H9 (cell line): ENCODE measurements at regions not wholly inside any gene's neighbourhood (a gene's known extent, or its start where the extent isn't known, plus 50 kb on each side); places are given as distances from the start of the nearest gene placed in this dataset.

Experiments used
- DNase-seq: peaks from one replicate; pipeline ENCODE4 v3.0.0-alpha.2; 2017
- H2AFZ ChIP-seq: one replicate; pipeline ENCODE4 v1.6.1; 2013; ENCODE audit warnings: mild to moderate bottlenecking, low read length, control low read depth, moderate library complexity
- H2AK5ac ChIP-seq: 2 replicates; pipeline ENCODE4 v1.6.1; 2013; ENCODE audit warnings: low read length, control low read depth, mixed read lengths; ENCODE audit not compliant: insufficient read length
- H2BK120ac ChIP-seq: one replicate; pipeline ENCODE4 v1.6.1; 2013; ENCODE audit warnings: low read depth, mild to moderate bottlenecking, low read length, control low read depth, inconsistent platforms; ENCODE audit not compliant: poor library complexity, severe bottlenecking
- H2BK12ac ChIP-seq: 2 replicates; pipeline ENCODE4 v1.6.1; 2013; ENCODE audit warnings: low read length, control low read depth, mixed read lengths, low read depth; ENCODE audit not compliant: insufficient read length
- H2BK15ac ChIP-seq: 2 replicates; pipeline ENCODE4 v1.6.1; 2013; ENCODE audit warnings: low read depth, low read length, control low read depth
- H2BK20ac ChIP-seq: one replicate; pipeline ENCODE4 v1.6.1; 2013; ENCODE audit warnings: low read depth, mild to moderate bottlenecking, low read length, control low read depth, inconsistent platforms; ENCODE audit not compliant: poor library complexity, severe bottlenecking
- H2BK5ac ChIP-seq: 2 replicates; pipeline ENCODE4 v1.6.1; 2013; ENCODE audit warnings: low read length, control low read depth, mixed read lengths; ENCODE audit not compliant: insufficient read length
- H3K14ac ChIP-seq: 2 replicates; pipeline ENCODE4 v1.6.1; 2013; ENCODE audit warnings: low read length, control low read depth; ENCODE audit not compliant: insufficient read depth
- H3K18ac ChIP-seq: 2 replicates; pipeline ENCODE4 v1.6.1; 2013; ENCODE audit warnings: low read depth, mild to moderate bottlenecking, mixed read lengths, low read length, control low read depth; ENCODE audit not compliant: insufficient read length
- H3K23ac ChIP-seq: 2 replicates; pipeline ENCODE4 v1.6.1; 2013; ENCODE audit warnings: low read length, control low read depth, mixed read lengths, low read depth; ENCODE audit not compliant: insufficient read length
- H3K23me2 ChIP-seq: 2 replicates; pipeline ENCODE4 v1.6.1; 2013; ENCODE audit warnings: low read depth, mild to moderate bottlenecking, mixed read lengths, low read length, control low read depth; ENCODE audit not compliant: insufficient read length, poor library complexity, severe bottlenecking
- H3K27ac ChIP-seq: 2 replicates; pipeline ENCODE4 v1.5.1; 2013; ENCODE audit warnings: low read length, control low read depth, mixed read lengths, low read depth; ENCODE audit not compliant: insufficient read length
- H3K27me3 ChIP-seq: 2 replicates; pipeline ENCODE4 v1.6.1; 2013; ENCODE audit warnings: low read length, control low read depth, inconsistent platforms; ENCODE audit not compliant: insufficient read depth
- H3K4ac ChIP-seq: 2 replicates; pipeline ENCODE4 v1.6.1; 2013; ENCODE audit warnings: low read depth, mild to moderate bottlenecking, control low read depth, inconsistent platforms, low read length, moderate library complexity
- H3K4me1 ChIP-seq: 2 replicates; pipeline ENCODE4 v1.6.1; 2013; ENCODE audit warnings: low read length, control low read depth, inconsistent platforms; ENCODE audit not compliant: insufficient read depth
- H3K4me2 ChIP-seq: 2 replicates; pipeline ENCODE4 v1.6.1; 2013; ENCODE audit warnings: low read length, control low read depth, mixed read lengths; ENCODE audit not compliant: insufficient read length, insufficient read depth
- H3K56ac ChIP-seq: 2 replicates; pipeline ENCODE4 v1.6.1; 2013; ENCODE audit warnings: low read depth, mild to moderate bottlenecking, mixed read lengths, low read length, control low read depth; ENCODE audit not compliant: insufficient read length
- H3K79me1 ChIP-seq: 2 replicates; pipeline ENCODE4 v1.6.1; 2013; ENCODE audit warnings: low read depth, mild to moderate bottlenecking, moderate library complexity, low read length, control low read depth, inconsistent platforms; ENCODE audit not compliant: insufficient read depth, poor library complexity, severe bottlenecking
- H3K79me2 ChIP-seq: 2 replicates; pipeline ENCODE4 v1.6.1; 2013; ENCODE audit warnings: low read length, control low read depth, inconsistent platforms; ENCODE audit not compliant: insufficient read depth
- H3K9ac ChIP-seq: 2 replicates; pipeline ENCODE4 v1.6.1; 2013; ENCODE audit warnings: low read length, control low read depth, mixed read lengths; ENCODE audit not compliant: insufficient read length; ENCODE audit errors: extremely low read depth
- H3K9me3 ChIP-seq: one replicate; pipeline ENCODE4 v1.6.1; 2013; ENCODE audit warnings: low read depth, low read length, inconsistent platforms; ENCODE audit not compliant: control insufficient read depth
- H3T11ph ChIP-seq: one replicate; pipeline ENCODE4 v1.6.1; 2013; ENCODE audit warnings: mild to moderate bottlenecking, low read length, control low read depth, inconsistent platforms
- H4K20me1 ChIP-seq: one replicate; pipeline ENCODE4 v1.6.1; 2013; ENCODE audit not compliant: control insufficient read depth, insufficient read length, insufficient read depth
- H4K5ac ChIP-seq: 2 replicates; pipeline ENCODE4 v1.6.1; 2013; ENCODE audit warnings: low read depth, mild to moderate bottlenecking, mixed read lengths, low read length, control low read depth; ENCODE audit not compliant: insufficient read length
- H4K8ac ChIP-seq: replicated peaks from 2 replicates; pipeline ENCODE4 v1.6.1; 2013; ENCODE audit warnings: low read length, control low read depth, mixed read lengths, low read depth; ENCODE audit not compliant: insufficient read length
- H4K91ac ChIP-seq: 2 replicates; pipeline ENCODE4 v1.6.1; 2013; ENCODE audit warnings: low read depth, mild to moderate bottlenecking, moderate library complexity, mixed read lengths, low read length, control low read depth; ENCODE audit not compliant: insufficient read length
- H3K27ac Mint-ChIP-seq, 3 experiments: 2 replicates in 2 of 3; 3 replicates in 1 of 3; pipeline ENCODE4 v1.8.0; 2020 to 2021; ENCODE audit warnings: mixed read lengths in 3 of 3, mild to moderate bottlenecking in 1 of 3, moderate library complexity in 1 of 3
- H3K27me3 Mint-ChIP-seq: 2 replicates; pipeline ENCODE4 v1.8.0; 2021; ENCODE audit warnings: low read depth, mild to moderate bottlenecking, moderate library complexity, mixed read lengths
- H3K36me3 Mint-ChIP-seq, 3 experiments: 2 replicates in 2 of 3; 3 replicates in 1 of 3; pipeline ENCODE4 v1.8.0; 2020 to 2021; ENCODE audit warnings: low read depth in 3 of 3, mixed read lengths in 3 of 3; ENCODE audit not compliant: insufficient read depth in 1 of 3
- H3K4me1 Mint-ChIP-seq, 2 experiments: 2 replicates each; pipeline ENCODE4 v1.8.0; 2020; ENCODE audit warnings: mixed read lengths in 2 of 2
- H3K4me3 Mint-ChIP-seq, 2 experiments: 2 replicates in 1 of 2; 3 replicates in 1 of 2; pipeline ENCODE4 v1.8.0; 2020 to 2021; ENCODE audit warnings: mild to moderate bottlenecking in 2 of 2, mixed read lengths in 2 of 2, moderate library complexity in 1 of 2
- H3K9me3 Mint-ChIP-seq, 2 experiments: 2 replicates in 1 of 2; 3 replicates in 1 of 2; pipeline ENCODE4 v1.8.0; 2020; ENCODE audit warnings: mild to moderate bottlenecking in 2 of 2, mixed read lengths in 2 of 2, moderate library complexity in 1 of 2
- WGBS: extraction: QIAGEN DNeasy Blood & Tissue Kit; methylation state at CpG from one replicate; pipeline ENCODE4 v1.1.7; 2013; ENCODE audit warnings: missing lambda C conversion rate, low lambda C conversion rate, mixed read lengths; ENCODE audit not compliant: insufficient read length; ENCODE audit errors: extremely low coverage; 5-methylcytosine and 5-hydroxymethylcytosine counted together
- TF ChIP-seq, protein P1 (sequence below): fragments of 200-600 bp; sonication (generic); conservative IDR thresholded peaks from 3 replicates; pipeline ENCODE4 v1.8.0; 2021; ENCODE audit warnings: antibody characterized with exemption, mild to moderate bottlenecking

DNA sequence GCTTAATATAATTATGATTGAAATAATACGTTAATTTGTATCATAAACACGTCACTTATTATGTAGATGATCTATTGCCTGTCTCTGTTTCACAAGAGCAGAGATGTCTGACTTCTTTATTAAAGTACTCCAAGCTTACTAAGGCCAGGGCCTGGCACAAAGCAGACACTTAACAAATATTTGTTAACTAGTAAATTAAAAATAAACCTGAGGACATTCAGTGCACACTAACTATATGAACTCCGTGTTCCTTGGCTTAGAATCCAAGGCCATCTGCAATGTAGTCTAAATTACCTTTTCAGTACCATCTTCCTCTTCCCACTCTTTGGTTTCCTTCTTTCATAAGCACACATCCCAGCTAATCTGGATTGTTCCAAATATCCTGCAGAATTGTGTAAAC is 210.8 kb upstream of the SOX9 start:
- TF ChIP-seq, protein P1, sequence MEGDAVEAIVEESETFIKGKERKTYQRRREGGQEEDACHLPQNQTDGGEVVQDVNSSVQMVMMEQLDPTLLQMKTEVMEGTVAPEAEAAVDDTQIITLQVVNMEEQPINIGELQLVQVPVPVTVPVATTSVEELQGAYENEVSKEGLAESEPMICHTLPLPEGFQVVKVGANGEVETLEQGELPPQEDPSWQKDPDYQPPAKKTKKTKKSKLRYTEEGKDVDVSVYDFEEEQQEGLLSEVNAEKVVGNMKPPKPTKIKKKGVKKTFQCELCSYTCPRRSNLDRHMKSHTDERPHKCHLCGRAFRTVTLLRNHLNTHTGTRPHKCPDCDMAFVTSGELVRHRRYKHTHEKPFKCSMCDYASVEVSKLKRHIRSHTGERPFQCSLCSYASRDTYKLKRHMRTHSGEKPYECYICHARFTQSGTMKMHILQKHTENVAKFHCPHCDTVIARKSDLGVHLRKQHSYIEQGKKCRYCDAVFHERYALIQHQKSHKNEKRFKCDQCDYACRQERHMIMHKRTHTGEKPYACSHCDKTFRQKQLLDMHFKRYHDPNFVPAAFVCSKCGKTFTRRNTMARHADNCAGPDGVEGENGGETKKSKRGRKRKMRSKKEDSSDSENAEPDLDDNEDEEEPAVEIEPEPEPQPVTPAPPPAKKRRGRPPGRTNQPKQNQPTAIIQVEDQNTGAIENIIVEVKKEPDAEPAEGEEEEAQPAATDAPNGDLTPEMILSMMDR, result no peak
- Histone ChIP-seq H3K27ac (no peak overlapping the region), H3K23me2 (no peaks in the 10 kb centered on the region), H2AK5ac (no peak overlapping the region), H3K27me3 (no peaks in the 10 kb centered on the region), H2BK15ac (no peak overlapping the region), H2BK5ac (no peak overlapping the region), H2BK120ac (no peak overlapping the region), H3K4ac (no peak overlapping the region), H3K4me1 (no peaks in the 10 kb centered on the region), H3K4me2 (no peak overlapping the region), H4K20me1 (no peaks in the 10 kb centered on the region), H4K91ac (no peak overlapping the region), H3K23ac (no peak overlapping the region), H2BK20ac (no peak overlapping the region), H4K8ac (no peak overlapping the region), H3K9me3 (no peaks in the 10 kb centered on the region), H3T11ph (no peak overlapping the region), H3K14ac (no peak overlapping the region), H2BK12ac (no peak overlapping the region), H3K9ac (no peak overlapping the region), H3K79me1 (no peaks in the 10 kb centered on the region), H3K18ac (no peak overlapping the region), H2AFZ (no peak overlapping the region), H4K5ac (no peak overlapping the region), H3K79me2 (no peaks in the 10 kb centered on the region), H3K56ac (no peak overlapping the region)
- Mint-ChIP-seq H3K4me1 (no peaks in the 10 kb centered on the region; a peak in 1 of 4 replicates), H3K27ac (no peak overlapping the region), H3K4me3 (no peak overlapping the region), H3K36me3 (no peaks in the 10 kb centered on the region), H3K9me3 (no peaks in the 10 kb centered on the region; a peak in 1 of 5 replicates), H3K27me3 (no peaks in the 10 kb centered on the region; the same call in 1 of the 2 replicates)
- WGBS, result no CpG with 5 or more reads among the region's 3 CpGs
- no peak for DNase-seq
